LHCN-M2 (cell line): ENCODE measurements at regions not wholly inside any gene's neighbourhood (a gene's known extent, or its start where the extent isn't known, plus 50 kb on each side); places are given as distances from the start of the nearest gene placed in this dataset.
"Not testable (repeated sequence)": the region's sequence is repeated elsewhere in the genome, so short reads cannot be mapped to it uniquely, and the experiment has no call there.

Source experiments
- DNase-seq: peaks from one replicate; pipeline ENCODE4 v3.0.0-alpha.2; 2012; ENCODE audit warnings: low read depth

DNA sequence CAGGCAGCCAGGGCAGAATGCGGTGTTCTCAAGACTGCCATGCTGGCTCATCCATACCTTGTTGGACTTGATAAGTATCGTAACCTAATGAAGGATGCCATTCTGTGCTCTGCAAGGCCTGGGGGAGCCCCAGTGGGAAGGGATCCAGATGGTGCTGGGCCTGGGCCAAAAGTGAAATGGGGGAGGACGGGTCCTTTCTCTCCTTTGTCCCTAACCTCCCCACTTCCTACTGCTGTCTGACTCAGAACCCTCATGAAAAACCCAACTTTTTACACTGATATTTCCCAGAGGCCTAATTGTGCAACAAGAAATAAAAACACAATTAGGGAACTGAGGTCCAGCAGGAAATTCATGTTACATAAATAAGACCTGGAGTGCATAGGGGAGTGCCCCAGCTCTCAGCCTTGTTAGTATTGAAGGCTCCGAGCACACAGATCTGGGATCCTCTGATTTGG lies 193.7 kb upstream of the SVIL start:
- DNase-seq, result no peak

- DNase-seq, result no peak
Observed at GRCh38 chr10:29827512-29827911, 192.7 kb upstream of the SVIL start.

DNA sequence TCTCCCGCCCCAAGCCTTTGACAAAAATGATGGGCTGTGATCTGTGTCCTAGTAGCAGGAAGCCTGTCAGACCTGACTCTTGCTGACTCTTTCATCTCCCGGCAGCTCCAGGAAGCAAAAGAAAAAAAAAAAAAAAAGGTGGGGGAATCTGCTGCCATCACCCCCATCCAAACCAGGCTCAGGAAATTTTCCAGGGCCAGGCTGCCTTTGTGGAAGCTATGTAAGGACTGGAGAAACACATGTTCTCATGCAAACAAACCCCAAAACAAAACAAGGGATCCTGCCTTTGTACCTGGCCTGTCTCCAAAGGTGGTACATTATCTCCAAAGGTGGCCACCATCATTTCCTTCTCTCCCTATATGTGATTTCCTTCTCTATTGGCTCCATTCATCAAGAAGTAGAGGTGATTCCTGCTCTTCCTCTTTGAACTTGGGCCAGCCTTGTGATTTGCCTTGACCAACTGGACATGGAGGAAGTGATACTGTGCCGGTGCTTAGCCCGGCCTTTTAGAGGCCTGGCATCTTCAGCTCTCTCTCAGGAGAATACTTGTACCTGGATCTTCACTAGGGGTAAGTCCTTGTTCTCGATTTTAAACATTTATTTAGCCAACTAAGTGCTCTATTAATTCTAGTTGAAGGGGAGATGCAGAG lies 192.2 kb upstream of the SVIL start:
- no peak for DNase-seq

GRCh38 chr10:29826221-29826620 lies 191.4 kb upstream of the SVIL start:
- DNase-seq, result no peak

GRCh38 chr10:29823553-29824080 lies 188.8 kb upstream of the SVIL start:
- no peak for DNase-seq

DNA sequence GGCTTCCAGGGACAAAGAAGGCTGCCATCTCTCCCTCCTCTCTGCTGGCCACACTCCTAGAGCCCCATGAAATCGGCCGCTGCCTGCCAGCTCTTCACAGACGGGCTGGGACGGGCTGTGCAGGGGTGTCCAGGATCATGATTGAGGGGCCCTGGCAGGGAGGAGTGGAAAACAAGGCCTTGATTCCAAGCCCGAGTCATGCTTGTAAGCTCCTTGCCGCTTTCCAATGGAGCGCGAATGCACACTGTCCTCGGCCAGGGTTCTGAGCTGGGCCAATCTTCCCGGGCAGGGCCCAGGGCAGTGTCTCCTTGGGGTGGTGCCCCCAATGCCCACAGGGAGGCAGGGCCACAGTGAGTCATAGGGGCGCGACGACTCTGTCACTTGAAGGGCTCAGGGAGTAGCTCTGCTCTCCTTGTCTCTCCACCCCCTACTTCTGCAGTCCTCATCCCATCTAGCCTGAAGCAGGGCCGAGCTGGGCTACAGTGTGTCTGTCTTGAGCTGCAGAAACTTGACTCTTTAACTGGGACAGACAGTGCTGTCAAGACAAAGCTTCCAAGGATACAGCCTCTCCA lies 186.2 kb upstream of the SVIL start:
- no peak for DNase-seq

GRCh38 chr10:29816801-29817558 lies 182.2 kb upstream of the SVIL start:
- DNase-seq, result no peak

GRCh38 chr10:29815572-29815971 lies 180.8 kb upstream of the SVIL start:
- DNase-seq, result no peak

- DNase-seq, result peak; percentile 78
Observed at GRCh38 chr10:29811751-29812427, 177.1 kb upstream of the SVIL start.

- DNase-seq, result no peak
Observed at GRCh38 chr10:29810816-29811215, 176.0 kb upstream of the SVIL start.

GRCh38 chr10:29810231-29810630 lies 175.5 kb upstream of the SVIL start:
- not testable (repeated sequence) for DNase-seq

DNA sequence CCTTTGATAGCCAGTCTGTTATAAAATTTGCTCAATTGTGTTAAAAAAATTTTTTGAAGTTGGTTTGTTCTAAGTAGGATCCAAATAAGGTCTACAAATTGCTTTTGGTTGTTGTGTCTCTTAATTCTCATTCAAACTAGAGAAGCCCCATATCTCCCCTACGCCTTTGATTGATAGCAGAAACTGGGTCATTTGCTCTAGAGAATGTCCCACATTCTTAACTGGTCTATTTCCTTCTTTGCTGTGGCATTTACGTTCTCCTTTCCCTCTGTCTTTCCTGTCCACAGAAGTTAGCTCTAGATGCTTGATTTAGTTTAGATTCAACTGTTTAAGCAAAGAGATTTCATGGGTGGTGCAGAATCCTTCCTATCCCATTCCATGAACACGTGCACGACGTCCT lies 174.6 kb upstream of the SVIL start:
- DNase-seq, result no peak

DNA sequence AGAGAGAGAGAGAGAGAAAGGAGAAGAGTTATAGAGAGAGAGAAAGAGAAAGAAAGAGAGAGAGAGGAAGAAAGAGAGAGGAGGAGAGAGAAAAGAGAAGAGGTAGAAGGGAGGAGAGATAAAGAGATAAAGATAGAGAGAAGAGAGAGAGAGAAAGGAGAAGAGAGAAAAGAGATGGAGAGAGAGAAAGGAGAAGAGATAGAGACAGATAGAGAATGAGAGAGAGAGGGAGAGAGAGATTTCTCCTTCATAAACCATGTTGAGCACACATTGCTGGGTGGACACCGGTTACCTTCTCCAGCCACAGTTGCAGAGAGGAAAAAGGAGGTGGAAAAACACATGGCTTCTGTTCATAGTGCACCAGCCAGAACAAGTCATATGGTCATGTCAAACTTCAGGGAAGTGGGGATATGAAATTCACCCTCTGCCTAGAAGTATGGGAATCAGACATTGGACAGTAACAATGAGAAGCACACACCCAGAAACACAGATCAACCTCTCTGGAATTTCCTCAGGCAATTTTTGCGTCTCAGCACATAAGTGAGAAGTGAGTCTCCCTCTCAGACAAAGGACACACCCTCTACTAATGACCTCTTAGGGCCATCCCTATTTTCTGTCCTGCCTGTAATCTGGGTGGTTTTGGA lies 172.5 kb upstream of the SVIL start:
- peak; percentile 69 for DNase-seq

GRCh38 chr10:29806350-29806788 lies 171.6 kb upstream of the SVIL start:
- no peak for DNase-seq

GRCh38 chr10:29805134-29805723 lies 170.5 kb upstream of the SVIL start:
- no peak for DNase-seq

DNA sequence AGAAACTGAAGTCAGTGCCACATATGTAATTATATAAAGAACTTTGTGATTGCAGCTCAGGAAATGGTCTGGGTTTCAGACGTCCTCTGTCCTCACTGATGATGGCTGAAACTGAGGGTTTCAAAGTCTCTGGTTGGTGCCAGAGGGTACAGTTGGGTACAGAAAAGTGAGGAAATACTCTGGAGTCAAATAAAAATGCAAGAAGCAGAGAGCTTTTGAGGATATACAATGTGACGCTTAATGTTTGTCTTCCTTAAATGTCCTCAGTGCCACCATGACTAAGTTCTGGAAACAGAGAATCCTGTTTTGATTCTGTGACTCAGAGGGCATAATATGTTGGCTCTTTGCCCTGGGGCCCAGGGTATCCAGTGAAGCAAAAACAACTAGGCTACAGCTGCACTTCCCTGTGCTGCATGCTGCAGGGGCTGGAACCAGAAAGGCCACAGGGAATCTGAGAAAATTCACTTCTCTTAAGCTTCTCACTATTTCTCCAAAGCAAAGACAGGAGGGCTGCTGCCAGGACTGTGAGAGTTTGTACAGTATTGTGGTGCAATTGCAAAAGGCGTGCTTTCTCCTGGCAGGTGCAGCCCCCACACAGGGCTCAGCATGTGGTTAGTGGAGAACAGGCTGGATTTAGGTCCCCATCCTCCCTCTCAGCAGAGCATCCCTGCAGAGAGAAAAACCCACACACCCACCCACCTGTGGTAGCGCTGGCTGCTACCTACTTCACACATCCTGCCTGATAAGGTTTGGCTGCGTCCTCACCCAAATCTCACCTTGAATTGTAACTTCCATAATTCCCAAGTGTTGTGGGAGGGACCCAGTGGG lies 169.5 kb upstream of the SVIL start:
- DNase-seq, result peak; percentile 96

GRCh38 chr10:29802171-29802570 lies 167.4 kb upstream of the SVIL start:
- no peak for DNase-seq

- no peak for DNase-seq
Observed at GRCh38 chr10:29798921-29799690, 164.3 kb upstream of the SVIL start.

DNA sequence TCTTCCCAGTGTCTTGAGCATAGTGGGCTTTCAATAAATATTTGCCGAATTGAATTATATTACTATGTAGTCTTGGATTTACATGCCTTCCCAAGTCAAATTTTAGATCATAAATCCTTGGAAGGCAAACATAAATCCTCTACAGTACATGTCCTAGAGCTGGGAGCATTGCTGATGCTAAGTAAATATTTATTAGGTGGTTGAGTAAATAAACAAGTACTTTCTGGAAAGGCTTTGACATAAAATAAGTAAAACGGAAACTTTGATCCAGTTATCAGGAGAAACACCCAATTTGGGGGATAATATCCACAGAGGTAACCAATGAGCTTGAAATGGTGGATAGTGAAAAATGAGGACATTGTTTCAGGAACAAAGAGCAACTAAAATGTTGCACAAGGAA lies 162.8 kb upstream of the SVIL start:
- DNase-seq, result no peak
